ENCODE measurements at regions not wholly inside any gene's neighbourhood (a gene's known extent, or its start where the extent isn't known, plus 50 kb on each side); places are given as distances from the start of the nearest gene placed in this dataset.
"Not testable (repeated sequence)": the region's sequence is repeated elsewhere in the genome, so short reads cannot be mapped to it uniquely, and the experiment has no call there.

DNA sequence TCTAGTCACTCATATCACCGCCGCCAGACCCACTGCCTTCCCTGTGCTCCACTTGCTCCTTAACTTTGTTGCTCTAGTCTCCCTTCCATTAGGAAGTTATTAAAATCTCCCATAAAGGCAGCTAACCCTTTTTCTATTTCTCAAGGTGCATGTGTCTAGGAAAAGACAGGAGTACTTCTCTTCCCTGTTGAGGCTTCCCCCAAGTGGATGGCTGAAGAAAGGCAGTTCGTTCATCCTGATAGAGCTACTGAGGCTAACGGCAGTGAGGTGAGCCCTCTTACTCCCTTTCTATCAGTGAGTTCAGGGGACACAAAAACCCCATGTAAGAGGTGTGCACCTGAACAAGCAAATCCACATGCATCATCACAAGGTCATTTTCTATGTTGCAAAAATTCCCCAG lies 397.8 kb downstream of the IGSF11 start:
- no peak for DNase-seq (ENCODE audit: extremely low spot score)
- TF ChIP-seq, protein P1, sequence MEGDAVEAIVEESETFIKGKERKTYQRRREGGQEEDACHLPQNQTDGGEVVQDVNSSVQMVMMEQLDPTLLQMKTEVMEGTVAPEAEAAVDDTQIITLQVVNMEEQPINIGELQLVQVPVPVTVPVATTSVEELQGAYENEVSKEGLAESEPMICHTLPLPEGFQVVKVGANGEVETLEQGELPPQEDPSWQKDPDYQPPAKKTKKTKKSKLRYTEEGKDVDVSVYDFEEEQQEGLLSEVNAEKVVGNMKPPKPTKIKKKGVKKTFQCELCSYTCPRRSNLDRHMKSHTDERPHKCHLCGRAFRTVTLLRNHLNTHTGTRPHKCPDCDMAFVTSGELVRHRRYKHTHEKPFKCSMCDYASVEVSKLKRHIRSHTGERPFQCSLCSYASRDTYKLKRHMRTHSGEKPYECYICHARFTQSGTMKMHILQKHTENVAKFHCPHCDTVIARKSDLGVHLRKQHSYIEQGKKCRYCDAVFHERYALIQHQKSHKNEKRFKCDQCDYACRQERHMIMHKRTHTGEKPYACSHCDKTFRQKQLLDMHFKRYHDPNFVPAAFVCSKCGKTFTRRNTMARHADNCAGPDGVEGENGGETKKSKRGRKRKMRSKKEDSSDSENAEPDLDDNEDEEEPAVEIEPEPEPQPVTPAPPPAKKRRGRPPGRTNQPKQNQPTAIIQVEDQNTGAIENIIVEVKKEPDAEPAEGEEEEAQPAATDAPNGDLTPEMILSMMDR (IDR thresholded peaks at IDR 0.05; ENCODE audit: control extremely low read depth, extremely low read depth, low read depth, missing control alignments) = no peak
- ChIA-PET CTCF (interaction anchor here (0.9 to 1.8 kb wide), 2 partner anchors 10 to 15 kb away, joined by 3 to 5 read pairs; no protein-coding TSS in a partner anchor), POLR2A (no interaction called here)

DNA sequence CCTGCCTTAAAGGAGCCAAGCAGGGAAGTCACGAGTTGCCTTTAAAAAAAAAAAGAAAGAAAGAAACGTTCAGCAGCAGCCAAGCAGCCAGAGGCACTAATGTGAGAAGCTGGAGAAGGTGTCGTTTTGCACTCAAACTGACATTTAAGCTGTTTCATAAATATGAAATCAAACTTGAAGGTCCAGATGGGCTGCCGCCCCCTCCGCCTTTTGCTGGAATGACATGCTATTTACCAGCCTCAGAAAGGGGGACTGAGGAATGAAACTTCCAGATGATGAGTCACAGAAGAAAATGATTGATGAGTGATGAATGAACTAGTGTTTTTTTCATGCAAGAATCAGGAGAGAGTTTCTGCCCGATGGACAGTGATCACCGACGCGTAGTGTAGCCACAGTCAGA lies 396.8 kb downstream of the IGSF11 start:
- no peak for DNase-seq (ENCODE audit: extremely low spot score)
- ChIA-PET CTCF (interaction anchor here (1.8 to 7.0 kb wide), 2 partner anchors 9 to 16 kb away, joined by 5 to 45 read pairs; no protein-coding TSS in a partner anchor), POLR2A (no interaction called here)
- TF ChIP-seq, protein P1 (IDR thresholded peaks at IDR 0.05; ENCODE audit: control extremely low read depth, extremely low read depth, low read depth, missing control alignments) = no peak

DNA sequence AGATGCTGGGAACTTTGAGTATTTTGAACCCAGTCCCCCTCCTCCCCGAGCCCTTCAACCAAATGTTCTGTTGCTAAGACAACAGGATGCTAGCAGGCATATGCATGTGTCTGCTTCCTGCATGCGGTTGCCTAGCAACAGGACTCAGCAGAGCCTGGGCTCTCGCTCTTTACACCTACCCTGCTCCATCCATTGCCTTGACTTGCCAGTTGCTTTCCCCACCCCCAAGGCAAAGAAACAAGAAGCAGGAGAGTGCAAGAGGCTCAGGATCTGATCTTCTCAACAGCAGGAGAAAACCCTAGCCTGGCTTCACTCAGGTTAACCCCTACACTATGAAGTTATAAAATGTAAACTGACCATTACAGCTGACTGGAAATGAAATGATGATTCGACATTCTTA lies 393.0 kb downstream of the IGSF11 start:
- TF ChIP-seq, protein P1 (IDR thresholded peaks at IDR 0.05; ENCODE audit: control extremely low read depth, extremely low read depth, low read depth, missing control alignments) = no peak
- ChIA-PET POLR2A (no interaction called here), CTCF (interaction anchor here (7.0 kb wide), 1 partner anchor 13 kb away, joined by 45 read pairs; no protein-coding TSS in a partner anchor)
- no peak for DNase-seq (ENCODE audit: extremely low spot score)

DNA sequence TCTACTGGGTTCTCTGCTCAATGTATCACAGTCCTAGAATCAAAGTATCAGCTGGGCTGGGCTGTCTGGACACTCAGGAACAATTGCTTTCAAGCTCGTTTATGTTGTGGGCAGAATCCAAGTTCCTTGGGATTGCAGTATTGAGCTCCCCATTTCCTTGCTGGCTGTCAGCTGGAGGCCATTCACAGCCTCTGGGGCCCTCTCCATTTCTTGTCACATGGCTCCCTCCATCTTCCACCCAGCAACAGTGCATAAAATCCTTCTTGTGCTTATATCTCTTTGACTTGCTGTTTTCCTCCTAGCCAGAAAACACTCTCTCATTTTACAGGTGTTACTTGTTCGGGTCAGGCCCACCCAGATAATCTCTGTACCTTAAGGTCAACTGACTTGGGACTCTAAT lies 363.5 kb downstream of the IGSF11 start:
- TF ChIP-seq, protein P1 (IDR thresholded peaks at IDR 0.05; ENCODE audit: control extremely low read depth, extremely low read depth, low read depth, missing control alignments) = no peak
- no peak for DNase-seq (ENCODE audit: extremely low spot score)
- ChIA-PET POLR2A (no interaction called here), CTCF (interaction anchor here (1.2 to 2.3 kb wide), 5 partner anchors 9 to 32 kb away, joined by 3 to 8 read pairs (median 5); no protein-coding TSS in a partner anchor)

DNA sequence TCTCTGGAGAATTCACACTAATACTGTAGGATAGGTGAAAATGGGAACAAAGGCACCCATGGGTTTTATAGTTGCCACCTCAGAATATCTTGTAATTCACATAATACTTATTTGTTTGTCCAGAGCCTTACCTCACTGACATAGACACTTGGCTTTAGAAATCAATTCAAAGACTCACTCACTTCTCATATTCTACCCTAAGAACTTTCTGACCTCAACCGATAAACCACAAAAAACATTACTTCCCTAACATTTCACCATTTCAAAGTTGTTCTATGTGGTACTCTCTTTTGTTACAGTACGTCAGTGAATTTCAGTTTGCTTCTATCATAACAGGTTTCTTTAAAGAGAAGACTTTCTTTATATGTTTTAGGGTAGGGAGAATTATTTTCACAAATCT lies 359.3 kb downstream of the IGSF11 start:
- TF ChIP-seq, protein P1 (IDR thresholded peaks at IDR 0.05; ENCODE audit: control extremely low read depth, extremely low read depth, low read depth, missing control alignments) = no peak
- ChIA-PET CTCF (interaction anchor here (1.4 kb wide), 1 partner anchor 143 kb away, joined by 3 read pairs; no protein-coding TSS in a partner anchor), POLR2A (no interaction called here)
- no peak for DNase-seq (ENCODE audit: extremely low spot score)

DNA sequence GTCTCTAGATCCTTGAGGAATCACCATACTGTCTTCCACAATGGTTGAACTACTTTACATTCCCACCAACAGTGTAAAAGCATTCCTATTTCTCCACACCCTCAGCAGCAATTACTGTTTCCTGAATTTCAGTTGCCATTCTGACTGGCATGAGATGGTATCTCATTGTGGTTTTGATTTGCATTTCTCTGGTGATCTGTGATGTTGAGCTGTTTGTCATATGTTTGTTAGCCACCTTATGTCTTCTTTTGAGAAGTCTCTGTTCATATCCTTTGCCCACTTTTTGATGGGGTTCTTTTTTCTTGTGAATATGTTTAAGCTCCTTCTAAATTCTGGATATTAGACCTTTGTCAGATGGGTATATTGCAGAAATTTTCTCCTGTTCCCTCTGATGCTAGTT lies 356.0 kb downstream of the IGSF11 start:
- DNase-seq (ENCODE audit: extremely low spot score); POLR2A ChIA-PET: not testable (repeated sequence)
- CTCF ChIA-PET = interaction anchor here (1.3 to 1.5 kb wide), 2 partner anchors 14 to 16 kb away, joined by 3 to 4 read pairs; no protein-coding TSS in a partner anchor

DNA sequence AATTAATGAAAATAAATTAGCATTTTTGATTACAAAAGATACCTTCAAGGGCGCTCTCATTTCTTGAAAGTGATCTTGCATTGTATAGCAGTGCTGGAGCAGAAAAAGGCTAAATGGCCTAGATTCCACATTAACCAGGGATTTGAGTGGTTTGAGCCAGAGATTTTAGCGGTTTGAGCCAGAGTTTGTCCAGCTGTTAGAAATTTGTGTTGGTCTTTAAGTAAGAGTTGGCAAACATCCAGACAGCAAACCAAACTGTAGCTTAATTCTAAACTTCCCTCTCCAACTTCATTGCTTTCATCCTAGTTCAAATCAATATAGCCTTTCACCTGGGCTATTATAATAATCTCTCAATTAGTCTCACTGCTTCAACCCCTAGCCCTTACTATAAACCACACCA lies 351.7 kb downstream of the IGSF11 start:
- POLR2A ChIA-PET = no interaction called here
- CTCF ChIA-PET = no interaction called here
- DNase-seq (ENCODE audit: extremely low spot score) = no peak
- TF ChIP-seq, protein P1 (IDR thresholded peaks at IDR 0.05; ENCODE audit: control extremely low read depth, extremely low read depth, low read depth, missing control alignments) = no peak
